ENCODE measurements at regions not wholly inside any gene's neighbourhood (a gene's known extent, or its start where the extent isn't known, plus 50 kb on each side); places are given as distances from the start of the nearest gene placed in this dataset.

DNA sequence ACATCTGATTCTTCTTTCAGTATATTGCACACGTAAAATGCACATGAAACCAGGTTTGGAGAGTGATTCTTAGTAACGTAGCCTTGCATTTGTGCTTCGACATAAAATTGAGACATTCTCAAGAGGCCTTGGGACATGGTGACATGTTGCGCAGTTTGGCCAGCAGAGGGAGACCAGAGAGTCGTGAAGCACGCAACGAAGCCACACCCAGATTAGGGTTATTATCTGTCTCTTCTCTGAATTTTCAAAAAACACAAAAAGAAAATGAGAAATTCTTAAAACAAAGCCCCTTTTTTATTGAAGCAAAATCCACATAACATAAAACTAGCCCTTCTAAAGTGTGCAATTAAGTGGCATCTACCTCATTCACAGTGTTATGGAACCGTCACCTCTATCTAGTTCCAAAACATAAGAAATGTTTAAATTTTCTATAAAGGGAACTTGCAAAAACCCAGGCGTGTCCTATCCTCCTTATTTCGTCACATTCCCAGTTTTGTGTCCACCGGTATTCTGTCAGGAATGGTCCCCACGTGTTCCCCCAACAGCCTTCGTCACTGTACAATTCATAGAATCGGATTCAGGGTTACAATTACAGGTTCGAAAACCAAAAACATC, 108.8 kb upstream of the ATF7IP start:
- DNase-seq, result peak; percentile 1

DNA sequence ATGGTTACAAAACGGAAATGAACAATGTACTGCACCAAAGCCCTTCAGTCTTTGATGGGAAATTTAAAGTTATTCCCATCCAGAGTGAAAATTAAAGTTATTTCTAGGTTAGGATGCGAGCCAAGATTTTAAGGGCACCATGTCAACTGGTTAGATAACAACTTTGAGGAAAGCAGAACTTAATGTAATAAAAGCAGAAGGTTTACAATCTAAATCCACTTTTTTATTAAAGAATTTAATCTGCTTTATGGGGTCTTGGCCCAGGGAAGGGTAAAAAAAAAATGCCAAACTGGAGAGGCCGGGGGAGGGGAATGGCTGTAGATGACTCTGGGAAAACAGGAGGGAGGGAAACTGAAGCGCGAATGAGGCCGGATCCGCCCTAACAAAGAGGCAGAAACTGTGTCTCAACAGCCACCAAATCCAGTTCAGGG, 108.2 kb upstream of the ATF7IP start:
- DNase-seq, result no peak

DNA sequence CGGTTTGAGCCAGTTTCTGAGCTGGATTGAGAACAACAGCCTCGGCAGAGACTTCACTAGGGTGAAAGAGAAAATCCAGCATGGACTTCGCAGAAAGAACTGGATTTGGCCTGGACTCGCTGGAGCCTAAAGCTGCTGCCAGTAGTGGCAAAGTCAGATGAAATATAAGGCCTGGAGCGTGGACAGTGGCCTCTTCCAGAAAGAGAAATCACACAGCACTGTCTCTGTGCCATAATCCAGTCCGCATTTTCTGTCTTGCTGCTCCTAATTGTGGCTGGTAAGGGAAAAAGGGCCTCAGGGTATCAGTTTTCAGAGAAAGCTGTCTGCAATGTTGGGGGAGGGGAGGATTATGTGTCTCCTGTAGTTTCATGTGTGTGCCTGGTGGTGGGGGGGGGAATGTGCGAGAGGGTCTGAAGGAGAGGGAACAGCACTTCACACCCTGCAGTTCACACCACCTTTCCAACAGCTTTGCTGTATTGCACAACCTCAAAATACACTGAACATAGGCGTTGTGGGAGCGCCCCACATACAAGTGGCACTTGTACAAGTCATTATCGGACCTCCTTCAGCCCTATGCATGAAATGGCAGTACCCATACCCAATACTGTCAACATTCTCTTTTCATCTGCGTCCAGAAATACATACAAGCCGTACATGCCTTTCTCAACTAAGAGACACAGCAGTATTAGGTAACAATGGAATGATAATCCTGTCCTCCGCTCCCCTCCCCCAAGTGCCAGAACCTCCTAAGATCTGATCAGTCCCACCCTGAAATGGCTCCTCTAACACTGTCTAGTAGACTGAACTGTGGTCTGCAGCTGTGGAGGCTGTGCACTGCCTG, 107.5 kb upstream of the ATF7IP start:
- peak; percentile 77 for DNase-seq

DNA sequence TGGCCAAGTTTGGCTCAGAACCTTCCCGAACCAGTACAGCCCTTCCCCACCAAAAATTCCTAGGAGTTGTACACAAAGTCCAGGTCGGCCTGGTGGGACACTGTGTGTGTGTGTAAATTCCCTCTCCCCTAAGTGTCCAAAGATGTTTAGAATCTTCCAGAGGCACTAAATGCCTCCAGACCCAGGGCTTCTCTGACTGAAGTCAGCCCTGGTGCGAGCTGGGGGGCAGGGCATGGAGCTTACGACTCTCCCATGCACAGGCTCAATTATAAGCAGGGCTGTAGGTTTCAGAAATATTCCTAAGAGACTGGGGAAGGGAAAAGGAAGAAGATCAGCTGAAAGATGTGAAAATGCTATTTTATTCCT, 106.9 kb upstream of the ATF7IP start:
- DNase-seq, result no peak

DNA sequence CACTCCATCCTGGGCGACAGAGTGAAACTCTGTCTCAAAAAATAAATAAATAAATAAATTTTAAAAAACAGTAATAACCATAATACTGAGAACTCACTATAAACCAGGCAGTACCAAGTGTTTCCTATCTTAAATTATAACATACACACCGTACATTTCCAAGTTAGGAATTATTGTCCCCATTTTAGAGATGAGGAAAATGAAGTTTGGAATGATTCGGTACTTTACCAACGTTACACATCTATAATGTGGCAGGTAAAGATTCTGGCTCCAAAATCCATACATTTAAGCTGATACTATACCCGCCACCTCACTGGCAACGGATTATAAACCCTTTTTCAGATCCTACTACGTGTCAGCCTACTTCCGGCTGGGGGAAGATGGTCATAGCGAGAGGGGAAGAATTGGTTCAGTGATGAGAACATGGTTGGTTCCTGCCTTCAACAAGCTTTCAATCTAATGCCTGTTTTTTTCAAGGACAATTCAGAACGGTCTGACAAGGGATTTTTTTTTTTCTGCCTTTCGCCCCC, 105.9 kb upstream of the ATF7IP start:
- DNase-seq, result no peak

DNA sequence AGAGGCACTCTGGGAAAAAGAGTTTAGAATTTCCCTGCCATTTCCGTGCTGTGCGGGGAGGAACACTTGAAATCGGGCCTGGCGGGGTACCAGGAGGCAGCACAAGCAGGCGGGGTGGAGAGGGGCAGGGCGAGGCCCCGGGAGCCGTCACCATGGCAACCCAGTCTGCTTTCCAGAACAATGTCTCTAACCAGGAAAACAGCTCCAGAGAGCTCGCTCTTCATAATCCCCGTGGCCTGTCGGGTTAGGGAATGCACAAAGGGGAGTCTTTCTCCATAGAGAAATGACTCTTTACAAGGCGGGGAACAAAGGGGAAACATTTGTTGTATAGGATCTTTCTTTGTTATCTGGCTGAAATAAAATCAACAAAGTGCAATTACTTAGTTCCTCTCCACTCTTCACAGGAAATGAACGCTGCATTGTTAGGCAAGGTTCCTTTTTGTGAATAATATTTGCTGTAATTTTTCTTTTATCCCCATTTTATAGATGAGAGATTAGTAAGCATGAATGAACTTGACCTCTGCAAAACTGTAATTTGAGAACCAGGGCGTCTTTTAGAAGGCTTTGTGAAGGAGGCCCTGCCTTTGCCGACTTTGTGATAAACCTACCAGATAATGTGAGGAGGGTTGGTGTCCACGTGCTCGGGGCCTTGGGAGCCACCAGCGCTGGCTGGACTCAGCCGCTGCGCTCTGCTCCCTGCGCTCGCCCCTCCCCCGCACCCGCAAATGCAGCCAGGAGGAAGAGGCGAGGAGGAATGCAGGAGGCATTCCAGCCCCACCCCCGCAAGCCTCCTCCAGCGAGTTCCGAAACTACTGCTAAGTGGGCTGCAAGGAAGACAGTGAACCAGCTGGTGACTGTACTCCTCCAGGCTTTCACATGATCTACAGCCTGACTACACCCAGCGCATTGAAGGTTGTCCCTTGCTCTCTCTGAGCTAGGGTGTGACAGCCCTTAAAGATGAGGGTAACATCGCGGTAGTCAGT, 105.2 kb upstream of the ATF7IP start:
- DNase-seq, result peak; percentile 74

DNA sequence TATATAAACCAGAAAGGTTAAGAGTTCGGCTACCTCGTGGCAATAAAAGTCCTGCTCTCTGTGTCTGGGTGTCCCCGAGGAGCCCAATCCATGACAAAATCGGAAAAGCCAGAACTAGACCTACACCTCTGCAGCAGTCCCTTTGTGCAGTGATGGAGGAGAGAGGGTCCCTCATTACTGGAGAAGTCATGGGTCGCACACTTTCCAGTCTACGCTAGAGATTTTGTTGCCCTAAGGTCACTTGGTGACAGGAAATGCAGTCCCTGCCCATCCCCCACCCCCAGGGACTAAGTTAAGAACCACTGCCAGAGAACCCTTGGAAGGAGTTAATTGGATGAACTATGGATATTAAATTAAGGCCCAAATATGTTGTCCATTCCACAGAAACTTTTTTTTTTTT, 104.4 kb upstream of the ATF7IP start:
- no peak for DNase-seq

DNA sequence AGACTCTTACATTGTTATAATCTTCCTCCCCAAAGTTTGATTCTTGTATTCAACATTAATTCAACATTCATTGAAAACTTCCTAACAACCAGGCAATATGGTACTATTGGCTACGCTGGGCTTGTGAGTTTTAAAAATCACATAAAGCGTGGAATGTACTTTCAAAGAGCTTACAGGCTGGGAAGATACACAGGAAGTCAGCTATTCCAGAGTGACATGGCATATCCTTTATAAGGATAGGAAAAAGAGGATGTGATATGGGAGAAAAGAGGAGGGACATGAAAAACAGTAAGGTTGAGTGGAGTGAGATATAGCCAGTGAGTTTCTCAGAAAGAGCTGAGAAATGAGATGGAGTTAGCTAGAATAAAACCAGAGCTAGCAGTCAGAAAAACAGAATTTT, 103.6 kb upstream of the ATF7IP start:
- no peak for DNase-seq

DNA sequence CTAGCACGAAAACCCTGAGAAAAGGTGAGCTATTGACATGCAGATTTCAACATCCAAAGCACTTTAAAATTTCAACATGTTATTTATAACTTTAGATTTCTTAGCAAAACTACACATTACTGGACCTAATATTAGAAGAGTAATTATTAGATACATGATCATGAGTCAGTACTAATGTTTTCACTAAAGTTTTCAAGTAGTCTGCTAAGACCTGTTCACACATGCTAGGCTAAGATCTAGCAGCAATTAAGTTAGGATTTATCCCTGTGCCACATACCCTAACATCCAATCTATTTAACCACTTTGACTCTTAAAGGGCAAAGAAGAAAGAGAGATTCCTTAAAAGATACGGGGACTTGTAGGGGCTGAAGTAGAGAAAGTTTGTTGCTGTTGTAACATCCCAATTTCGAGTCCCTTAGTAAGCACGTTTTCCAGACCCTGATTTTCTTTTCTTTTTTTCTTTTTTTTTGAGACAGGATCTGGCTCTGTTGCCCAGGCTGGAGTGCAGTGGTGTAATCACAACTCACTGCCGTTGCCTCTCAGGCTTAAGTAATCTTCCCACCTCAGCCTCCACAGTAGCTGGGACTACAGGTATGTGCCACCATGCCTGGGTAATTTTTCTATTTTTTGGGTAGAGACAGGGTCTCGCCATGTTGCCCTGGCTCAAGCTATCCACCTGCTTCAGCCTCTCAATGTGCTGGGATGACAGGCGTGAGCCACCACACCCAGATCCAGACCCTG, 102.5 kb upstream of the ATF7IP start:
- no peak for DNase-seq

DNA sequence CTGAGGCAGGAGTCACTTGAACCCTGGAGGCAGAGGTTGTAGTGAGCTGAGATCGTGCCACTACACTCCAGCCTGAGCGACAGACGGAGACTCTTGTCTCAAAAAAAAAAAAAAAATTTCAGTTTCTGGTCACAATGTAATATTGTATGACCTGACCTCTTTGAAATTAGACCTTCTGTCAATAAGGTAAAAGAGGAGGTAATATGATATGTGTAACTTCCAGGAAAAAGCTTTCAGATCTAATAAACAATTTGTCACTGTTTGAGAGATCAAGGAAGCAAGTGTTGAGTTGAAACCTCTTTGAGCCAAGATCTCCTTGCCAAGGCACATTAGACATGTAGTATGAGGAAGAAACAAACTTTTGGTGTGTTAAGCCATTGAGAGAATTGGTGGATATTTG, 101.7 kb upstream of the ATF7IP start:
- no peak for DNase-seq

DNA sequence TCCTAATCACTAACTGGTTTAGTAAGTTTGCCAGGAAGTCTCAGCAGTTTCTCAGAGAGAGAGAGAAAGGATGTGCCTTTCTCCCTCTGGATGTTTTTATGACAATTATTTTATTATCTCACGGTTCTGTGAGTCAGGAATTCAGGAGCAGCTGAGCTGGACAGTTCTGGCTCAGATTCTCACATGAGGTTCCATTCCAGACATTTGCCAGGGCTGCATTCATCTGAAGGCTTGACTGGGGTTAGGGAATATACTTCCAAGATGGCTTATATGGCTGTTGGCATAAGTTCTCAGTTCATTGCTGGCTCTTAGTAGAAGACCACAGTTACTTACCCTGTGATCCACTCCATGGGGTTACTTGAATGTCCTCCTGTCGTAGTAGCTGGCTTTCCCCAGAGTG, 101.2 kb upstream of the ATF7IP start:
- no peak for DNase-seq

DNA sequence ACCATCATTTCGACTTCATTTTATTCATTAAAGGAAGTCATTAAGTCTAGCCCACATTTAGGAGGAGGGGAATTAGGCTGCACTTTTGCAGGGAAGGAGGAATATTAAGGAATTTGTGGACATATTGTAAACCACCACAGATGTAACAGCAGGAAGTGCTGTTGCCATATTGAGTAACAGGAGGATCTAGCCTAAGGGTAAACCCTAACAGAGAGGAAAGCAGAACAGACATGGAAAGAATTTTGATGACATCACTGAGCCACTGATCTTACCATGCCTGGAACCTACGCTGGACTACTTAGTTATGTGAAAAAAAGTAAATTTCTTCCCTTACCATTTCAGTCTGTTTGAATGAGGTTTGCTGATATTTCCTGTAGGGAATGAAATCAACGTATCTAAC, 100.7 kb upstream of the ATF7IP start:
- no peak for DNase-seq

DNA sequence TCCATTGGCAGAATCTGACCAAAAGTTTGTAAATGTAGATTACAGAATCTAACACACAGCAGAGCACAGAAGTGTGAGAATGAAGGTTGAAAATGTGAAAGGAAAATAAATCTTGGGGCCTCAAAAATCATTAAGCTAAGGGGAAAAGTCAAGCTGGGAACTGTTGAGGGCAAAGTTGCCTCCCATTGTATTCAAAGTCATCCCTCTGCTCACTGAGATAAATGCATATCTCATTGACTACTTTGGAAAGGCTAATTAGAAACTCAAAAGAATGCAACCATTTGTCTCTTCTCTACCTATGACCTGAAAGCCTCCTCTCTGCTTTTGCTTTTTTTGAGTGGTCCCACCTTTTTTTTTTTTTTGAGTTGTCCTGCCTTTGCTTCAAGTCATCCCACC, 97.4 kb upstream of the ATF7IP start:
- no peak for DNase-seq

DNA sequence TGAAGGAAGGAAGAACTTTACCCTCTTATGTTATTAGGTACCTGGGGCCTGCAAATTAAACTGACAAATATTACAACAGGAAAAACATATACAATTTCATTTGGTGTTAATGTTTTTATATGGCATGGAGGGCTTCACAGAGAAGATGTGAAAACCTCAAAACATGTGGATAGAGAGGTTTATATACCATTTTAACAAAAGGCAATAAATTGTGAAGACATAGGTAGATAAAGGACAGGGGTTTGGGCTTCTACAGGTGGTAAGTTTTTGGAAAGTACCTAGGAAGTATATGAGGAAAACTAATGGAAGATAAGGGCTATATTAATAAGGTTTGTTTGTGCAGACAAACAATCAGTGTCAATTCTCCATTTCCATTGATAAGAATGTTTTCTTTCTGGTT, 95.1 kb upstream of the ATF7IP start:
- DNase-seq, result no peak

DNA sequence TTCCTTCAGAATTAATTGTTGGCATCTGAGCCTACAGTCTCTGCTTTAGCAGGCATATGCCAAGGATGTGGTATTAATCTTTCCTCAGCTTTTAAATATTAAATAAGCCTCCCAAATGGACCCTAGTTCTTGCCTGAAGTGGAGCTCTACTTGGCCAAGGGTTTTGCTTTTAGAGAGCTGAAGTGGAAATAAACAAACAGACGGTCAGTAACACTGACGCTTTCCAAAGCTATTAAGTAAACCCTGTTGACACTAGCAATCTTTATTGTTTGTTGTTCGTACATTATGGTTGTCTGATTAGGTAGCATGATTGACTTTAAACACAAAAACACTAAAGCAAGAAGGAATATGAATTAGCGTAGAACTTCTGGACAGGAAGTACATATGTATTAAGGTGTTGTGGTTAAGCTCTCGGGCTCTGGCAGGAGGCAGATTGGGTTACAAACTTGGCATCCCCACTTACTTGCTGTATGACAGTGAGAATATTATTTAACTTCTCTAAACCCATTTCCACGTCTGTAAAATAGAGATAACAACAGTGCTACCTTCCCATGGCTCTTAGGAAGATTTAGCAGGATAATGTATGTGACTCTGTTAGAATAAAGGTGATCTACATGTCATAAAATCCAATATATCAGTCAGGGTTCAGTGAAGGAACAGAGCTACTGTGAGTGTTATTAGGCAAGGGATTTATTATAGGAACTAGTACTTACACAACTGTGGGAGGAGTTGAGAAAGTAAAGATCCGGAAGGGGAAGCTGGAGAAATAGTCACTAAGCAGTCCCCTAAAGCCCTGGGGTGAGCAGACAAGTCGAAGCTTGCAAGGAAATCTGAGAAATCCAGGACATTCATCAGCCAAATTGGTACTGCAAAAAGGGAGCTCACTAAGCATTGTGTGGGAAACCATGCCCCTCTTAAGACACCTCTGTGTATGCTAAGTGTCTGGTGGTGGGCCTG, 92.2 kb upstream of the ATF7IP start:
- DNase-seq, result no peak

DNA sequence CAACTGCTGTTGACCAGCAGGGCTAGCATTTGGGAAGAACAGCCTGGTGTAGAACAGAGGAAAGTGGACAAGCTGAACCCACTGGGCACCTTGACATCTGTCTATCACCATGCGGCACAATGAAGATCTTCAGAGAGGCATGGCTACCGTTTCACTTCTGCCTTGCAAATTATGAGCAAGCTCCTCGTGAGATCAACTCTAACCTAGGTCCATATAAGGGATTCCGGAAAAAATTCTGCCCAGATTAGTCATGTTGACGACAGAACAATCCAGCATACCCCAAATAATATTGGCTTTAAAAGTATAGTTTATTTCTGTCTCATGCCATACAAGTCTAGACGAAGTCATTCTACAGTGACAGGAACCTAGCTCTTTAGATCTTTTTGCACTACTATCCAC, 91.6 kb upstream of the ATF7IP start:
- DNase-seq, result no peak

DNA sequence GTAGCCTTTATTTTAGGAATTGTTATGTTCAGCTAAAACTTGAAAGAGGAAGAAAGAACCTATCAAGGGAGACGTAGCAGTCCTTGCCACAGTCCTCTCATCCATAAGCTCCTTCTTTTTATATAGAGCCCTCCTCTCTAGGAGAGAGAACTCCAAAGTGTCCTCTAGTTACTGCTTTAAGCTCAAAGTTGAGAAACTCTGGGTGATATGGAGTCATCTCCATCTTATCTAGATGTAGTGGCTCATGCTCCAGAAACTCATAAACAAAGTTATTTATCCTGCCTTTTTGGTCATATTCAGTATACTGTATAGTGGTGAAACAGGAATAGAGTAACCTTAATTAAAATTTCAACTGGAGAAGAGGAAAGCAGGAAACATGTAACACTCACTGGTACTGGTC, 90.4 kb upstream of the ATF7IP start:
- no peak for DNase-seq

DNA sequence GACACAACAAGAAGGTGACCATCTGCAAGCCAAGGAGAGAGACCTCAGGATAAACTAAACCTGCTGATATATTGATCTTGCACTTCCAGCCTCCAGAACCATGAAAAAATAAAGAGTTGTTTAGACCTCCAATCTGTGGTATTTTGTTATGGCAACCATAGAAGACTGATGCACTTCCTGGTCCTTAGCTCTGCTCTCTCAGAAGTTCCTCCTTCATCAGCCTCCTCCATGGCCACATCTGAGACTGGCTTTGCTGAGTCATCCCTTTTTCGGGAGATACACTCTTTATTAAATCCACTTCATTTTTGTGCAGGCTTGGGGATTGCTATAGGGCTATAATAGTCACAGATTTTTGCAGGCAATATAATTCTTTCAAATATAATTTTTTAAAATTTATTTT, 89.6 kb upstream of the ATF7IP start:
- DNase-seq, result no peak

DNA sequence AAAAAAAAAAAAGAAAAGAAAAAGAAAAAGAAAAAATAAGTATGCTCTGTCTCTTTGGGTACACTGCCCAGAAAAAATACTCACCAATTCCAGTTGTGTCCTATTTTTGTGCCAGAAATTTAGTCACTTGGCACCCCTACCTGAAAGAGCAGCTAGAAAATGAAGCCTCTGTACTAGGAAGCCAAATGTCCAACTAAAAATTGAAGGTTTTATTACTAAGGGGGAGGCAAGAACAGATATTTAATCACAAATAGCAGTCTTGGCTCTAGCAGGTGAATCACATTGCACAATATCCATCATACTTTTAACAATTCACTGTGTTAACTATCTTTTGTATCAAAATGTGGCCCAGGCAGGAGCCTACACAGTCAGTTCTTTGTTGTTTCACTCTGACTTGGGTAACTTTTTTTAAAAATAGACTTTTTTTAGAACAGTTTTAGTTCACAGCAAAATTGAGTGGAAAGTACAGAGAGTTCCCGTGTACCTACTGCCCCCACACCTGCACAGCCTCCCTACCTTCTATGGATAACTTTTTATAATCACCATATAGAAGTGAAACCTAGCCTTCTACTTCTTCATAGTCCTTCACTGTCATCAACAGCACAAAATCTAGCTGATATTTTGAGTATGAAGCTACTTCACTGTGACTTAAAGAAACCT, 87.1 kb upstream of the ATF7IP start:
- DNase-seq, result no peak

DNA sequence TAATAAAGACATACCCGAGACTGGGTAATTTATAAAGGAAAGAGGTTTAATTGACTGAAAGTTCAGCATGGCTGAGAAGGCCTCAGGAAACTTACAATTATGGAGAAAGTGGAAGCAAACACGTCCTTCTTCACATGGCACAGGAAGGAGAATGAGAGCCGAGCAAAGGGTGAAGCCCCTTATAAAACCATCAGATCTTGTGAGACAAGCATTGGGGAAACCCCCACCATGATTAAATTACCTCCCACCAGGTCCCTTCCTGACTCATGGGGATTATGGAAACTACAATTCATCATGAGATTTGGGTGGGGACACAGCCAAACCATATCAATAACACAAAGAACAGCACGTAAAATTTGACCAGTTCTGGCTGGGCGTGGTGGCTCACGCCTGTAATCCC, 85.6 kb upstream of the ATF7IP start:
- no peak for DNase-seq

Measured in occipital lobe (tissue), 1 donor.